Stimulated activated CD8-positive, alpha-beta memory T cell treated with anti-CD3 and anti-CD28 coated beads, Interleukin-4, amount 100 ng/mL, for 1 hour (primary cell): ENCODE measurements at regions not wholly inside any gene's neighbourhood (a gene's known extent, or its start where the extent isn't known, plus 50 kb on each side); places are given as distances from the start of the nearest gene placed in this dataset.

Experiments
- DNase-seq, 2 donors: peaks; one replicate each; pipeline ENCODE4 v3.0.0-alpha.2; 2020; ENCODE audit warnings: low read depth in 2 of 2, low spot score in 1 of 2

DNA sequence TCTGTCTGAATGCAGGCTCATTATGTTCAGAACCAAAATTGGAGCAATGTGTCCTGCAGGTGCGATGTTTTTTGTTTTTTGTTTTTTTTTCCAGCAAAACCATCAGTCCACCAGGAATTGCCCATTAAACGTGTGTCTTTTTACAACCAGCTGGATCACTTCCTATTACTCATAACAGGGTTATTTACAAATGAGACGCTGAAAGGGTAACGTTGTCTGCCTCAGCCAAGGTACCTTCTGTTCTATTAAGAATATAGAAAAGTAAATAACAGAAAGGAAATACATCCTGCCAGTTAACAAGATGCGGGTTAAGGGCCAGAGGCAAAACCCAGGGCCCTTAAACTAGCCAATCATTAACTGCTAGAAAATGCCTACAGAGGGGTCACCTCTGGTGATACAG lies 590.4 kb downstream of the TBC1D4 start:
- DNase-seq, result no peak

DNA sequence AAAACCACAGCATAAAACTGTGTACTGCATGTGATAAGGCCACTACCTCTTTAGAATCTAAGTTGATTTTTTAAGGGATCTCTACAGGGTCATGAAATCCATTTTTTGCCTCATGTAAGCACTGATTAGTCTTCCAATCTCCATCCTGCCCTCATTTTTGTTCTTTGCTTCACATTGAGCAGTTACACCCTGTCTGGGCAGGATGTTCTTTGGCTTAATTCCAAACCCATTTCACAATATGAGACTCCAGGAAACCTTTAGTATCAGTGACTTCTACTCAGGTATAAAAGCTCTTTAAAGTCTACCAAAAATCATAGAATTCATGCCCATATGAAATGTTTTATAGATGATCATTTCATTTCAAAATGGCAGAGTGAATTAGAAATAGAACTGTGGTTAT lies 592.6 kb downstream of the TBC1D4 start:
- no peak for DNase-seq

DNA sequence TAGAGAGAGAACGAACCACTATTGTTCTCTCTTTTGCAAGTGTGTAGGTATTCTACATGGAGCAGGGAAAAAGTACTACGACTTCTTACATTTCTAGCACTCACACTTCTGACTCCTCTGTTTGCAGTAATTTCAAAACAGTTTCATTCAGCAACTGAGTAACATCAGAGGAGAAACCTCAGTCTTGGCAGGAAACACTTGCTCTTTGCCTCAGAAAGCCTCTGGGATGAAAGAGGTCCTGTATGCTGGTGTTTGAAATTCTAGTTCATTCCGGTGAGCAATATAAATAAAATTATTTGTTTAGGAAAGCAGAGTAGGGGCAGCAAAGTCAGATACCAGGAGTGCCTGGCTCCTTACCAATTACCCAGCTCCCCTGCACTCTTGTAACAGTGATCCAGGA lies 595.5 kb downstream of the TBC1D4 start:
- DNase-seq, result no peak

DNA sequence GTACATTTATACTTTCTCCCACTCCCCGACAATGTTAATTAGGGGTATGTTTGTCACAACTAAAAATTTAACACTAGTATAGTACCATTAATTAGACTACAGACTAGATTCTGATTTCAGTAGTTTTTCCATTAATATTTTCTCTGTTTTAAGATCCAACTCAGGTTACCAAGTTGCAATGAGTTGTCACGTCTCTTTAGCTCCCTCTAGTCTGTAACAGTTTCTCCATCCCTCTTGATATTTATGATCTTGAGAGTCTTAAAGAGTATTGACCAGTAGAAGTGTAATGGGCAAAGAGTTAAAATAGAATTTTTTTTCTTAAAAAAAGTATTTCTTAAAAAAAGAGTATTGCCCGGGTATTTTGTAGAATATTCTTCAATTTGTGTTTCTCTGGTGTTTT lies 598.1 kb downstream of the TBC1D4 start:
- DNase-seq, result no peak

DNA sequence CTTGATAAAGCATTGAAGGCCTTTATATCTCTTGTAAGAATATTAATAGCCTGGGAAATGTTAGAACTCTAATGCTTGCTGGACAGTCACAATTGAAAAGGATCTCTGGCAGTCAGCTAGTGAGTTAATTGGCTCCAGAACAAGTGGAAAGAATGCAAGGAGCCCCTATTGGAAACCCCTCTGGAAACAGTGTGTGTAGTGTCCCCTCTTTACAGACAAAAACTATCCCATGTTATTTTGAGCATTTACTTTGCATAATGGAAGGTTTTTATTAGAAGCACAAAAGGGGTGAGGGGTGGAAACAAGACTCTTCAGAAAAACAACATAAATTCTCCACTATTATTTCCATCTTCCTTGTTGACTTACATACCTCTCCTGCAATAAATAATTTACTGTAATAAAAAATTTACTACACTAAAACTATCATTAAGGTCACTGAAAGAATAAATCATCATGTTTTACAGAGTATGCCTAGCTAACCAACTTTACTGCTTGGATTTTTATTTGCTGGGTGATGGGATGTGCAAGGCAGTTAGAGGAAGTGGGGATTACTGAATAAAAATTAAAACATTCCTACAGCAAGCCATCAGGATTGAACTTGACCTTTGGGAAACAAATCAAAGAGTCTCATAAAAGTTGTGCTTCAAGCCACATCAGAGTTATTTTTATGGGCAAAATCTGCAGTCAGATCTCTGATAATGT lies 610.4 kb downstream of the TBC1D4 start:
- DNase-seq, result no peak

DNA sequence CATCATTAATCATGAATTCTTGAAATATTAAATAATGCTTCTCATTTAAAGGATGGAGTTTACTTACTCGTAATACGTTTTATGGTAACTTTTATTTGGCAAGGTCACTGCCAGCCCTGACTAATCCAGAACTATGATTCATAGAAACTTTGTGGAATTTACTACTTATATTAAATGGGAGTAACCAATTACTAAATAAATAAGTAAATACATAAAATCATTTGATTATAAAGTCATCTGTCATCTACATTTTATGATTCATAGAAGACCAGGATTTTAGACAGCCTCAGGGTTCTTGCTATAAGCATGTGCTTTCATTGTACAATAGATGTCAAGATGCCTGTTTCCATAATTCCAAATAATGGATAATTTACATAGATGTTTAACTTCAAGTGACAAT lies 611.1 kb downstream of the TBC1D4 start:
- DNase-seq, result no peak

DNA sequence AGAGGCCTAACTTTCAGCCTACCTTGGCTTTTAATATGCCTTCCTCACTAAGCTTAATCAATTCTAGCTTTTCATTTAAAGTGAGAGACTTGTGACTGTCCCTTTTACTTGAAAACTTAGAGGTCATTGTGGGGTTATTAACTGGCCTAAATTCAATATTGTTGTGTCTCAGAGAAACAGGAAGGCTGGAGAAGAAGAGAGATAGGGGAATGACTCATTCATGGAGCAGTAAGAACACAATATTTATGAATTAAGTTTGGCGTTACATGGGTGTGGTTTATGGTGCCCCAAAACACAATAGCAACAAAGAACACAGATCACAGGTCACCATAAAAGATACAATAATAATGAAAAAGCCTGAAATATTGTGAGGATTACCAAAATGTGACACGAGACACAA lies 612.1 kb downstream of the TBC1D4 start:
- DNase-seq, result no peak

DNA sequence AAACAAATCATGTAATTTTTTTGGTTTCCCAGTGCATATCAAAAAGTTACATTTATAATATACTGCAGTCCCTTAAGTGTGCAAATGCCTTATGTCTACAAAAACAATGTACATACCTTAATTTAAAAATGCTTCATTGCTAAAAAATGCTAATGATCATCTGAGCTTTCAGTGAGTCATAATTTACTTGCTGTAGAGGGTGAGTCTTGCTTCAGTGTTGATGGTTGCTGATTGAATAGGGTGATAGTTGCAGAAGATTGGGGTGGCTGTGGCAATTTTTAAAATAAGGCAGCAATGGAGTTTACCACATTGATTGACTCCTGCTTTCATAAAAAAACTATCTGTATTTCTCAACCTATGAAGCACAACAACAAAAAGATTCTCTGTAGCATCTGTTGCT lies 613.9 kb downstream of the TBC1D4 start:
- DNase-seq, result no peak

DNA sequence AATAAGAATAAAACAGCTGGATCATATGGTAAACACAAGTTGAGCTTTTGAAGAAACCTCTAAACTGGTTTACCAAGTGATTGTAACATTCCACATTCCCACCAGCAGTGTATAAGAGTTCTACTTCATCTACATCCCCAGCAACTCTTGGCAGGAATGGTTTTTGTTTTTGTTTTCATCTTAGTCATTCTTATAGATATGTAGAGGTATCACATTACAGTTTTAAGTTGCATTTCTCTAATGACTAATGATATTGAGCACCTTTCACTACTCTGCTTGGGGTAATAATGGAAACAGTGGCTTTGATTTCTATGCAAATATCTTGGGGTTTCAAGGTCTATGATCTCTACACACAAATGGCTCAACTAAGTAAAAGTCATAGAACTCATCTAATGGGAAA lies 614.5 kb downstream of the TBC1D4 start:
- DNase-seq, result no peak

DNA sequence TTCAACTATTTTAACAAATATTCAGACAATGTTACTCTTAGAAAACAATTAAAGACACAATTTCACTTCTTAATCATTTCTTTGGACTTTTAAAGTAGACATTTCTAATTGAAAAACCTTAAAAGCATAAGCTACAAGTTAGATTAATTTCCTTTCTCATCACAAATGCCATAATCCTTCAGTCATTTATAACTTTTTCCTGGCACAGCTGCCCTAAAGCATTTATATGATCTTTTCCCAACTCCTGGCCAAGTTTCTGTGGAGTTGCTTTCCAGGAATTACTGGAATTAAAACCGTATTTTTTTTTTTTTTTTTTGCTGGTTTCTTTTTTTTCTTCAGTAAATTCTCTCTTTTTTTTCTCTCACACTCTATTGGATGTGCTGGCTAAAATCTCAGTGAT lies 615.9 kb downstream of the TBC1D4 start:
- DNase-seq, result no peak

DNA sequence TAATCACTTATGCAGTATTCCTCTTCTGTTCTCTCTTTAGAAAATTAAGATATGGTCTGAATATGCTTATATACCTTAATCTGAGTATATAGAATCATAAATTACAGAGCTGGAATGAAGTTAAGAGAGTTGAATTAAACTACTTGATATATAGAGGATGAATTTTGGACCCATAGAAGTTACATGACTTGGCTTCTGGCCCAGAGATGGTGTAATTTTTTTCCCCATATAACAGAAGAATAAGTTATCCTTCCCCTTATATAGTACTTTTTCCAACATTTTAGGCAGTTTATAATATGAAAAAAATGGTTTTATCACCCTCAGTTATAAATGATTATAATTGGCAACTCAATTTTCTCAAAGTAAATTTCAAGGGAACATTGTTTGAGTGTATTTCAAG lies 616.3 kb downstream of the TBC1D4 start:
- no peak for DNase-seq

DNA sequence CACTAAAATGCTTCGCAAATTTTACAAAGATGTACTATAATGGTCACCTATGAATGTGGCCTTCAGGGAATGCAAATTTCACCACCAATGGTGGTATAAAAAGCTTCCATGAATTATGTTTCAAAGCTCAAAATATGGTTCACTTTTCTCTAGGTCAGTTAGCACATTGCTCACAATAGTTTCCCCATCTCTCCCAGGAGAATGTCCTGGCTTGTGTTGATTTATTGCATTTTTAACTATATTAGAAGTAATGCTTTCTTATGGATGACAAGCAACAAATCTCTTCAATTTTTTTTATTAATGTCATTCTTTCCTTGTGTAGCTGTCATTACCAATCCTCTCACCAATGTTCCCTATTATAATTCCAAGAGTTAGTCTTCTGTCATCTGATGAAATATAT lies 621.2 kb downstream of the TBC1D4 start:
- DNase-seq, result no peak

DNA sequence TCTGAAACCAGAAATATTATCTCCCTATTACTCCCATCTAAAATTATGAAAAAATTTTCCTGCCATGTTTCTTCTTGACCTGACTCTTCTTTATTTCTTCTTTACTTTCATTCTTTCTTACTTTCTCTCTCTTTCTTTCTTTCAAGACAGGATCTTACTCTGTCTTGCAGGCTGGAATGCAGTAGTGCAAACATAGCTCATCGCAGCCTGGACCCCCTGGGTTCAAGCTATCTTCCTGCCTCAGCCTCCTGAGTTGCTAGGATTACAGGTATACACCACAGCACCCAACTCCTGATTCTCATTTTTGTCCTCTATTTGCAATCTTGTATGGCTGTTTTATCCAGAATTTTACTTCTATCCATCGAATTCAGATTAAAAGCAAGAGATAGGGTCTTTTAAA lies 631.1 kb downstream of the TBC1D4 start:
- DNase-seq, result no peak

DNA sequence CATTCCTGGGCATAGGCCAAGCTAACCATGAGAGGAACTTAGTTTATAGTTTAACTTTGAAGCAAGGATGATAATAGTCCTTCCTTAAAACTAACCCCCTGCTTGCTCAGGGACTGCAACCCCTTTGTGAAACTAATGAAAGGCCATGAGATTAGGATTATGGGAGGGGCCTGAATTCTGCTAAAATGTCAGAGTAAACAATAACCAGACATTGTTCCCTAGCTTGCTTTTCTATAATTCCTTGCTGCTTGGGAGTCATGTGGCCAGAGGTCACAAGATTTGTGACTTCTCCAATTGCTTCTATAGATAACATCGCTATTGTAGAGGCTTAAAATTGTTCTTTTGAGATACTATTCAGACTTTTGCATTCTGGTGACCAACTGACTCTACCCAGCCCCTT lies 634.0 kb downstream of the TBC1D4 start:
- DNase-seq, result no peak

DNA sequence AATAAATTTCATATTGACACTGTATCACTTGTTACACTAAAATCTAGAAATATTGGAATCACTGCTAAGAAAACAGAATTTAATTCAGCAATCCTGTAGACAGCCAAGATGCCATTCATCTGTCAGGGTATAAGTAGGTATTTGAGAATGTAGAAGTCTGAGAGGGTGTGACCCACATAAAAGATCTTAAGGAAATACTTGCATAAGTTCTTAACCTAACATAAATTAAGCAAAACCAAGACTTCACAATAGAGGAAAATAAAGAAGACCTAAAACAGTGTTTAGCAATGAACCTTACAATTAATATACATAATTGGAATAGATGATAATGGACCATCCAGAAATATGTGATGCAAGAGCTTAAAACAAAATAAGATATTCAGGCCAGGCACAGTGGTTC lies 636.2 kb downstream of the TBC1D4 start:
- no peak for DNase-seq

DNA sequence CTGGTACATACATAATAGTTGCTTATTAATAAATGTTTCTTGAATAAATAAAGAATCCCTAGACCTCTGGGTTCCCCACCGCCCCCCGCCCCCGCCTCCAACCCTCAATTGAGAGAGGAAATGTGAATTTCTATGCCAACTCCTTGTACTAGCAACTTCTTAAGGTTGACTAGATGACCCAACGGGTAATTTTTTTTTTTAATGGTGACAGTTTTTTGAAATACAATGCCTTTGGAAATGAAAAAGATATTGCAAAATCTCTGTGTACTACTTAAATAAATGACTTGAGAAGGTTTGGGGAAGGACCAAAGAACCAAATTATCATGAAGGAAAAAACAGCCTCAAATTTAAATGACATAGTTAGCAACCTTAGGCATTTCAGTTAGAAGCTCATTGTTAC lies 640.3 kb downstream of the TBC1D4 start:
- DNase-seq, result no peak

DNA sequence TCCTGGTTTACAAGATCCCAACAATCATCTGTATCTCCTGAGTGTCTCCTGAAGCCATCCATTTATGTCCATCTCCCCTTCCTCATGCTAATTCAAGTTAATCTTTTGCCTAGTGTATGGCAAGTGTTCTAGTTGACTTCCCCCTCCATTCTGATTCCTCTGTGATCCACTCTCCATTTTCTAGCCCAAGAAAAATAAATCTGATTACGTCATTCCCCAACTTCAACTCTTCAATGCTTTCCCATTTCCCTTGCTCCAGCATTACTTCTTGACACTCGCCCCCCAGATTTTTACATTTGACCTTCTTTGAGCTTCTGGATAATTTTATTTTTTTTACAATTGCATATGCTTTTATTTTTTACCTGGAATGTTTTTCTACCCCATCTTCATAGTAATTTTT lies 640.8 kb downstream of the TBC1D4 start:
- DNase-seq, result no peak

DNA sequence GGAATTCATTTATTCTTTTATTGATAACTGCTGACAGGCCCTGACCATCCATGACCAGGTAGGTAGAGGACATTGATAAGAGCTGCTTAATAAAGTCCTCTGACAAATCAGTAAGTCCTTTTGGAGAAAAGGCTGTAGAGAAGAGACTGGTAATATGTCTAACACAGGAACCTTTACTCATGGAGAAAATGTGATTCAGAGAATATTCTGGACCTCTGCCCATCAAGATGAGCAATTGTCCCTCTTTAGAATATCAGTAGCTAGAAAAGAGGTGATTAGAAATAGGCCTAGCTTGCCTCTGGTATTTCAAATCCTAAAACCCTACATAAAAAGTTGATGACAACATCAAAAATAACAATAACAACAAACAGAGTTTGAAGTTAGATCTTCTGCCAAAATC lies 642.3 kb downstream of the TBC1D4 start:
- DNase-seq, result no peak

DNA sequence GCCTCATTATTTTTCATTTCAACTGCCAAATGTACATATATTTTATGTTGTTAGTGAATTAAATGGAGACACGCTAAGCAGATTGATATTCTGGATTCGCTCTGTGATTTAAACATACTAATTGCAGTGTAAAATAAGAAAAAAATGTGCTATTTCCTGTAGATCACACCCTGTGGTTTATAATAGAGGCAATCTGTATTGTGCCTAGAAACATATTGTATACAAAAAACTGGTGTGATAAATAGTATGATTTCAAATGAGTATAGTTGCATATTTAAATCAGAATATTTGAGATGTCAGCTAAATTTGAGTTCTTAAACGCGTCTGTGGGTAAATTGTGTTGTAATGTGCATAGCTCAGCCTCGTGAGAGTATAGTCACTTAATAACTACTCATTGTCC lies 643.9 kb downstream of the TBC1D4 start:
- no peak for DNase-seq

DNA sequence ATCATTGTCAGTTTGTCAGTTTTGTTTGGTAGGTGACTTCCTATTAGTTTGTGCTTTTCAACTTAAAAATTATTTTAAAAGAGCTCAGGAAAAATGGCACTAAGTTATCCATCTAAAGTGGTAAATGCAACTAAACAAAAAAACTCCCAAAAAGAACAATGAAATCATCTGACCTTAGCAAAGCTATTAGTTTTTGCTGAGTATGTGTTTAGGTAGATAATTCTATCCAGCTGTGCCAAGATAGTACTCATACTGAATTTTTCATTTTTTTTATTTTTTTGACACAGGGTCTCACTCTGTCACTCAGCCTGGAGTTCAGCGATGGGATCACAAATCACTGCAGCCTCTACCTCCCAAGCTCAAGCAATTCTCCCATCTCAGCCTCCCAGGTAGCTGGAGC lies 645.3 kb downstream of the TBC1D4 start:
- no peak for DNase-seq

DNA sequence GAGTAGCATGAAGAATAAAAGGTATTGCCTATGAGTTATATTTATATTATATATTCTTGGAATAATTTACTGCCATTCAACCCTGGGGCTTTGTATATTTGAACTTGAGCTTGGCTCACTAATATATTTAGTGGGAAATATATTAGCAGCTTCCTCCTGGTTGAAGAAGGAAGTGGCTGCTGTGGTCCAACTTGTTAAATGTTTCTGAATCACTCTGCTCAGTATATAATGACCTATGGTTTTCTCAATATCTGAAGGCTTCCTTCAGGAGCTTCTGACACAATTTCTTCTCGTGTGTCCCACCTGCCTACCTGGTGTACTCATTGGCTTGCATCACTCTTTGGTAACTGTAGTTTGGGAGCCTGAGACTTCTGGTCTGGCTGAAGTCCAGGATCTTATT lies 646.4 kb downstream of the TBC1D4 start:
- DNase-seq, result no peak

DNA sequence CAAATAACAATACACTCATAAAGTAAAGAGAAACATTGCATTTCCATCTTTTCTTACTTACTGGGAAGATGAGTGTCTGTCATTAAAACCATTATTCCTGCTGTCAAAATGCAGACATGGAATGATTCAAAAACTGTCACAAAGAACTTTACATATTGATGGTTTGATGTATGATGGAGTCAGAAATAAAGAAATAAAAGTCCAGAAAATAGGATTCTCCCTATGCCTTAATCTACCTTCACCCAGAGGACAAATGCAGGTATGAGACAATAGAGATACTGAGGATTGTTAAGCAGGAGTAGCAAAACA lies 656.1 kb downstream of the TBC1D4 start:
- DNase-seq, result no peak

DNA sequence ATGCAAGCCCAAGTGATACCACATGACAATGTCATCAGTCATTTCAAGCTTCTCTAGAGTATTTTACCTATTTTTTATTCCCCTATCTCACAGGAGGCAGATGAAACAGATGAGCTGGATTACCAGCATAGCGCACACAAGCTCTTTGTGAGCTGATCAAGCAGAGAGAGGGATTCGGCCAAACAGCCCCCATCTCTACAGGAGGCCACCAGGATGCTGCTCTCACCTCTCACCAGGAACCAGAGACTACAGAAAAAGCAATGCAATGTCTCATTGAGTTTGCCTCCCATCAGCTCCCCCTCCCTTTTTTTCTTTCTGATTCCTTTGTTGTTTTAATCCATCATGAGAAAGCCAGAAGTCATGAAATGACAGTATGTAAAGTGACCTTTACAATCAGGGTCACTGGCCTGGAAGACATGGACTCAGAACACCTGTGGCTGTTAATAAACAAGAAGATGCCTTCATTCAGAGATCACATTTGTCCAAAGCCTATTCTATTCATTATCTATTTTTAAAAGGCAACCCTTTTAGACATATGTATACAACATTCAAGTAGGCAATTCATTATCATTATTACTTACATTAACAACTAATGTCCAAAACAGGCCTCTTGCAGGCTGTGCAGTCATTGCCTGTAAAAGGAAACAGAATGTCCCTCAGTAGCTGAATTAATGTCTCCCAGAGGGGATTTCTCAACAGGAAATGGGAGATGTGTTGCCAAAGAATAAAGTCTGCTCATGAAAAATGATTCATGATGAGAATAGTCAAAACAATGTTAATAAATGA lies 656.6 kb downstream of the TBC1D4 start:
- DNase-seq, result no peak
